ENCODE measurements at regions not wholly inside any gene's neighbourhood (a gene's known extent, or its start where the extent isn't known, plus 50 kb on each side); places are given as distances from the start of the nearest gene placed in this dataset.

- Histone ChIP-seq H3K9me3 (ENCODE audit: low read length) (no peaks in the 10 kb centered on the region), H3K79me2 (ENCODE audit: insufficient read depth, low read depth, low read length) (no peaks in the 10 kb centered on the region), H3K4me3 (ENCODE audit: low read depth, low read length, poor library complexity, severe bottlenecking) (no peak overlapping the region), H2AFZ (ENCODE audit: low read length) (no peak overlapping the region), H3K36me3 (ENCODE audit: insufficient read depth, low read length) (no peaks in the 10 kb centered on the region), H3K4me2 (ENCODE audit: low read length) (no peak overlapping the region), H3K9me2 (ENCODE audit: insufficient read depth, low read length) (no peaks in the 10 kb centered on the region), H4K20me1 (ENCODE audit: insufficient read depth, low read length) (no peaks in the 10 kb centered on the region), H3K27ac (ENCODE audit: low read depth, low read length, poor library complexity, severe bottlenecking) (no peak overlapping the region), H3K4me1 (ENCODE audit: insufficient read depth, low read length, poor library complexity, severe bottlenecking) (peaks cover 11% of the 10 kb centered on the region)
- CTCF ChIA-PET (ENCODE audit: unreplicated experiment), result no interaction called here
- no peak for DNase-seq (ENCODE audit: low spot score)
- POLR2A ChIA-PET, result interaction anchor here (1.3 kb wide), 1 partner anchor 29 kb away, joined by 3 read pairs; no protein-coding TSS in a partner anchor
- no TSS peak for BruUV-seq (replicated peaks)
- TF ChIP-seq EZH2phosphoT487 (IDR thresholded peaks at IDR 0.05; ENCODE audit: borderline replicate concordance, low read depth, low read length), result no peak
- intact Hi-C loops (cut with micrococcal nuclease; ENCODE audit: unreplicated experiment), result no loop called here
Observed at GRCh38 chr3:66586853-66587252, 86.0 kb upstream of the LRIG1 start.

- Histone ChIP-seq H3K4me2 (ENCODE audit: low read length) (no peak overlapping the region), H3K9me3 (ENCODE audit: low read length) (no peaks in the 10 kb centered on the region), H3K9me2 (ENCODE audit: insufficient read depth, low read length) (no peaks in the 10 kb centered on the region), H3K36me3 (ENCODE audit: insufficient read depth, low read length) (no peaks in the 10 kb centered on the region), H3K79me2 (ENCODE audit: insufficient read depth, low read depth, low read length) (no peaks in the 10 kb centered on the region), H3K4me1 (ENCODE audit: insufficient read depth, low read length, poor library complexity, severe bottlenecking) (no peaks in the 10 kb centered on the region), H3K27ac (ENCODE audit: low read depth, low read length, poor library complexity, severe bottlenecking) (no peak overlapping the region), H2AFZ (ENCODE audit: low read length) (no peak overlapping the region), H4K20me1 (ENCODE audit: insufficient read depth, low read length) (no peaks in the 10 kb centered on the region), H3K4me3 (ENCODE audit: low read depth, low read length, poor library complexity, severe bottlenecking) (no peak overlapping the region)
- intact Hi-C loops (cut with micrococcal nuclease; ENCODE audit: unreplicated experiment), result no loop called here
- POLR2A ChIA-PET, result interaction anchor here (0.6 kb wide), 1 partner anchor 10 kb away, joined by 4 read pairs; no protein-coding TSS in a partner anchor
- no peak for TF ChIP-seq CTCF (conservative IDR thresholded peaks at IDR 0.05; ENCODE audit: low read length)
- BruUV-seq (replicated peaks), result no TSS peak
- CTCF ChIA-PET (ENCODE audit: unreplicated experiment), result no interaction called here
- DNase-seq (ENCODE audit: low spot score), result no peak
Observed at GRCh38 chr3:66588340-66588847, 87.6 kb upstream of the LRIG1 start.

- intact Hi-C loops (cut with micrococcal nuclease; ENCODE audit: unreplicated experiment), result no loop called here
- Histone ChIP-seq H3K27ac (ENCODE audit: low read depth, low read length, poor library complexity, severe bottlenecking) (no peak overlapping the region), H3K36me3 (ENCODE audit: insufficient read depth, low read length) (no peaks in the 10 kb centered on the region), H3K9me3 (ENCODE audit: low read length) (no peaks in the 10 kb centered on the region), H3K4me1 (ENCODE audit: insufficient read depth, low read length, poor library complexity, severe bottlenecking) (no peaks in the 10 kb centered on the region), H4K20me1 (ENCODE audit: insufficient read depth, low read length) (no peaks in the 10 kb centered on the region), H3K4me2 (ENCODE audit: low read length) (no peak overlapping the region), H3K9me2 (ENCODE audit: insufficient read depth, low read length) (no peaks in the 10 kb centered on the region), H2AFZ (ENCODE audit: low read length) (no peak overlapping the region), H3K4me3 (ENCODE audit: low read depth, low read length, poor library complexity, severe bottlenecking) (no peak overlapping the region), H3K79me2 (ENCODE audit: insufficient read depth, low read depth, low read length) (no peaks in the 10 kb centered on the region)
- no peak for DNase-seq (ENCODE audit: low spot score)
- TF ChIP-seq CTCF (conservative IDR thresholded peaks at IDR 0.05; ENCODE audit: low read length) (no peak), EZH2phosphoT487 (IDR thresholded peaks at IDR 0.05; ENCODE audit: borderline replicate concordance, low read depth, low read length) (no peak)
- POLR2A ChIA-PET, result interaction anchor here (0.7 to 2.2 kb wide), 2 partner anchors 10 to 18 kb away, joined by 4 to 6 read pairs; no protein-coding TSS in a partner anchor
- CTCF ChIA-PET (ENCODE audit: unreplicated experiment), result no interaction called here
- no TSS peak for BruUV-seq (replicated peaks)
Observed at GRCh38 chr3:66592016-66592761, 91.4 kb upstream of the LRIG1 start.
